Choroid plexus epithelial cell (primary cell): ENCODE measurements at regions not wholly inside any gene's neighbourhood (a gene's known extent, or its start where the extent isn't known, plus 50 kb on each side); places are given as distances from the start of the nearest gene placed in this dataset.

Source experiments
- DNase-seq: peaks from one replicate; pipeline ENCODE4 v3.0.0-alpha.2; 2010; ENCODE audit warnings: low read depth
- H3K4me3 ChIP-seq: 2 replicates; pipeline ENCODE4 v1.5.1; 2011; ENCODE audit warnings: low read depth, mild to moderate bottlenecking, control low read depth, low read length, moderate library complexity
- TF ChIP-seq, protein P1 (sequence below): conservative IDR thresholded peaks from 2 replicates; pipeline ENCODE4 v1.5.1; 2011; ENCODE audit warnings: low read depth, mild to moderate bottlenecking, control low read depth, inconsistent platforms, low read length, moderate library complexity

DNA sequence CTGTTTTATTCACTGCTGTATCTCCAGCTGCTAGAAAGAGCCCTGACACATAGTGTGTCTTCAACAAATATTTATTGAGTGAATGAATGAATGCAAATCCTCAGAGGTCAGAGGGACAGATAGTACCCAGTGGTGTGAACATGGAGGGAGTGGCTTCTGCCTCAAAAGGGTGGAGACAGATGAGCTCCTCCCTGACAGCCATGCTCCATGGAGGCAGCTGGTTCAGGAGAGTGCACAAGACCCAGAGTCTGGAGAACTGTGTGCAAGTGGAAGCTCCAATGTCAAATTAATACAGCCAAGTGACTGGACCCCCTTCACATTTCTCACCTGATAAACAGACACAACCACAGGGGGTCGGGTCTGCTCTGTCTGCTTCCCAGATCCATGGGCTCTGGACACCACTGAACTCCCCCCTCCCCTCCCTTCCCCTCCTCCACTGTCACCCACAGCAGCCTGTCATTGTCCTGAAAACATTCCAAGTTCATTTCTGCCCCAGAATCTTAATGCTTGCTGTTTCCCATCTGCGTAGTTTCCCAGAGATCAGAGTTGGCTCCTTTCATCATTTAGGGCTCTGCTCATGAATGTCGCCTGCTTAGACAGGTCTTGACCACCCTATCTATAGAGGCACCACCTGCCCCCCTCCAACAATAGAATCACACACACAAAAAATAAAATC, 312.9 kb upstream of the PODXL start:
- H3K4me3 ChIP-seq = no peak overlapping the region
- TF ChIP-seq, protein P1, sequence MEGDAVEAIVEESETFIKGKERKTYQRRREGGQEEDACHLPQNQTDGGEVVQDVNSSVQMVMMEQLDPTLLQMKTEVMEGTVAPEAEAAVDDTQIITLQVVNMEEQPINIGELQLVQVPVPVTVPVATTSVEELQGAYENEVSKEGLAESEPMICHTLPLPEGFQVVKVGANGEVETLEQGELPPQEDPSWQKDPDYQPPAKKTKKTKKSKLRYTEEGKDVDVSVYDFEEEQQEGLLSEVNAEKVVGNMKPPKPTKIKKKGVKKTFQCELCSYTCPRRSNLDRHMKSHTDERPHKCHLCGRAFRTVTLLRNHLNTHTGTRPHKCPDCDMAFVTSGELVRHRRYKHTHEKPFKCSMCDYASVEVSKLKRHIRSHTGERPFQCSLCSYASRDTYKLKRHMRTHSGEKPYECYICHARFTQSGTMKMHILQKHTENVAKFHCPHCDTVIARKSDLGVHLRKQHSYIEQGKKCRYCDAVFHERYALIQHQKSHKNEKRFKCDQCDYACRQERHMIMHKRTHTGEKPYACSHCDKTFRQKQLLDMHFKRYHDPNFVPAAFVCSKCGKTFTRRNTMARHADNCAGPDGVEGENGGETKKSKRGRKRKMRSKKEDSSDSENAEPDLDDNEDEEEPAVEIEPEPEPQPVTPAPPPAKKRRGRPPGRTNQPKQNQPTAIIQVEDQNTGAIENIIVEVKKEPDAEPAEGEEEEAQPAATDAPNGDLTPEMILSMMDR = no peak
- DNase-seq = no peak

DNA sequence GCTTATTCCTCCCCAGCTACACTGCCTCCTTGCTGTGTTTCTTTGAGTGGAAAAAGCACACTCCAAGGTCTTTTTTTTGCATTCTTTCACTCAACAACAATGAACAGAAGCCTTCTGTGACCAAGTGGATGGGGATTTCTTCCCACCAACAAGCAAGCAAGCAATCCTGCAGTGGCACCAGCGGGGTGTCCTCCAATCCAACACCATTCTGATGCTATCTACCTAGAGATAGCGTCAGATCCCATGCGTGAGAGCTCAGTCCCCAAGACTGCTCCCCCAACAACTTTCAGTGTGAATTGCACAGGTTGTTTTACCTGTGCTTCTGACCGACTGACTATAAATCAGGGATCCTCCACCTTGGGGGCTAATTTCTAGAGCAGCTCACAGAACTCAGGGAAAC, 311.0 kb upstream of the PODXL start:
- DNase-seq = no peak
- TF ChIP-seq, protein P1 = no peak
- H3K4me3 ChIP-seq = no peak overlapping the region

DNA sequence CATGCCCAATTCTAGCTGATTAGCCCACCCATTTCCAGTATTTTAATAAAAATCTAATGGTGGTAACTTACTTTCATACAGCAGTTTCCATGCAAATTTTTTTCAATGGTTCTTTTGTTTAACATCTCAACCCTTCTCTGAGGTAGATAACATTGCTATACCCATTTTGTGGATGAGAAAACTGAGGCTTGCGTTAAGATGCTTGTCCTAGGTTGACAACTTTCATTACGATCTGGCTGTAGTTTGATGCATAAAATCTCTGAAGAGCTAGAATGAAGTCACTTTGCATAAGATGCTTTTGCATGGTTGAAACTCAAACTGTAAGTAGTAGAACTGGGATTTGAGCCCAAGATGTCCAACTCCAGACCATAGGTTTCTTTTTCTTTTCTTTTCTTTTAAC, 309.5 kb upstream of the PODXL start:
- TF ChIP-seq, protein P1 = no peak

DNA sequence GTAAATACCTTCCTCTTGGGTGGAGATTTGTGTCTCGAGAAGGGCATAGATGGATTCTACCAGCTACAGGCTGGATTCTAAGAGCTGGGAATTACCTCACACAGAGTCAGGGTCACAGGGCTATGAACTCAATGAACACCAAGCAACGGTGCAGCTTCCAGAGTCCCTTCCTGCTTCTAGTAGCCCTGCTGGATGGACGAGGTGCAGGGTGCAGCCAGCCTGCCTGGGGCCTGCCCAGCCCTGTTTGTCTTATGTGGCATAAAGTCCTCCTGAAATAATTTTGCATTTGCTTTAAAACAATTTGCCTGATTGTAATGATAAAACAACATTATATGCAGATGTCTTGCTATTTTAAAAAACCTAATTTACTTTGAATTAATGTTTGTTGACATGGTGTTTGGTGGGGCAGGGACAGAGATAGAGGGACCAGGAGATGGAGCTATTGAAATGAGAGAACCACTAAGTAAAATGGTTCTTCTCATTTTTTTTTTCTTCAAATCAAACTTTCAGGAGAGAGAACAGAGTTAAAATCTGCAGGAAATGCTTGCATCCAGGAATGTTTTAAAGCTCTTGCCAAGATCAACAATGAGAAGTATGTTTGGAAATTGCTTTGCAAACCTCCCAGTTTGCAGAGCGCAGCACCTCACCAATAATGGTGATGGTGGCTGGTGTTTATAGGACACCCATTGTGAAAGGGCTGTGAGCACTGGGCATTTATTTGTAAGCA, 305.4 kb upstream of the PODXL start:
- DNase-seq = peak; percentile 57
- TF ChIP-seq, protein P1 = peak; percentile 17
- no peak overlapping the region for H3K4me3 ChIP-seq

More for the DNA sequence above, 309.5 kb upstream of the PODXL start:
- DNase-seq = no peak
- no peak overlapping the region for H3K4me3 ChIP-seq

DNA sequence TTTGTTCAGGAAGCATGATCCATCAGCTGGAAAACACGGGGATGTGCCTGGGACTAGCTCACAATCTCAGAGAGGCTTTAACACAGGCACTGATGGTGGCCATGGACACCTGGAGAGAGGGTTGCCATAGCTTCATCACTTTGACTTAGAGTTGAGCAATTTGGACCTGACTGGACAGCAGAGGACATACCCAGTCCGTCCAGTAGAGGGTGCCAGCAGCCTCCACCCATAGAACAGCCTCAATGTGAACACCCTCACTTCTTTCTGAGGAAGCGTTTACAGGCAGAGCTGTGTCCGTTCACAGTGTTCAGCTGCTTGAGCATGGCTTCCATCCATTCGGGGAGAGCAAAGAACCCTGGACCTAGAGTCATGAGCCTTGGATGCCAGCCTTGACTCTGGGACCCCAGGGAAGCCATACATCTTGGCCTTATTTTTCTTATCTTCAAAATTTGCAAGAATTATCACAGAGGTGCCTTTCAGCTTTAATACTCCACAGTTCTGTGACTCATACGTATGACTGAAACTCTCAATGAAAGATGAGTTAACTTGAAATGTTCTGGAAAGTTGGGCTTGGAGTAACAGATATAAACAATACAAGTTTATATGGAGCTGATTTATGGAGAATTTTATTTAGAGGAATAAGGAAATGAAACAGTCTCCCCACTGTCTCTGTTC, 302.9 kb upstream of the PODXL start:
- peak; percentile 84 for DNase-seq
- H3K4me3 ChIP-seq = no peak overlapping the region
- TF ChIP-seq, protein P1 = peak; percentile 94

DNA sequence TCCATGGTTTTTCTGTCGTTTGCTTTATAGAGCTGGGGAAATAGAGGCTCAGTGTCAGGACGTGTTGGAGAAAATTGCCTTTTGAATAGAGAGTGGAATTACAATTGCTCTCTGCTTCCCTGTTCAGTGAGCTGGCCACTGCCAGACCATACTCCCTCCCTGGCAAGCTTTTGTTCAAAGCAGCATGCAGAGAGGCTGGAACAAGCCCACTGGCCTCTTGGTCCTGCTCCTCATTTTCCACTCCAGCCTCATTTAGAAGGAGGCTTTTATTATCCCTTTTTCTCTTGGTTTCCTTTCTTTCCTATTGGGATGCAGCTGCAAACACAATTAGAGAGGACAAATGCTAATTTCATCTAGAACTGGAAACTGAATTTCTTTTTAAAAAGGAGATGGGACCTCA, 302.2 kb upstream of the PODXL start:
- H3K4me3 ChIP-seq = no peak overlapping the region
- TF ChIP-seq, protein P1 = no peak
- DNase-seq = no peak
